Neutrophil (primary cell): ENCODE measurements at regions not wholly inside any gene's neighbourhood (a gene's known extent, or its start where the extent isn't known, plus 50 kb on each side); places are given as distances from the start of the nearest gene placed in this dataset.

Experiments used
- H3K27ac ChIP-seq: fragments of 200-600 bp; sonication (generic); 2 replicates; pipeline ENCODE4 v1.5.1; 2016; ENCODE audit warnings: mild to moderate bottlenecking, moderate library complexity
- H3K27me3 ChIP-seq: fragments of 200-600 bp; sonication (generic); 2 replicates; pipeline ENCODE4 v1.6.0; 2016; ENCODE audit warnings: mild to moderate bottlenecking
- H3K36me3 ChIP-seq: fragments of 200-600 bp; sonication (generic); 2 replicates; pipeline ENCODE4 v1.5.1; 2017
- H3K4me1 ChIP-seq, 2 experiments: fragments of 200-600 bp in 1 of 2; sonication (generic) in 1 of 2; 1 replicate in 1 of 2; 2 replicates in 1 of 2; pipeline versions ENCODE4 v1.5.1 to v1.6.1; 2013 to 2016; ENCODE audit warnings: low read depth in 1 of 2, low read length in 1 of 2, mild to moderate bottlenecking in 1 of 2, moderate library complexity in 1 of 2; ENCODE audit not compliant: control insufficient read depth in 1 of 2, insufficient read depth in 1 of 2
- H3K4me3 ChIP-seq, 2 experiments: fragments of 200-600 bp in 1 of 2; sonication (generic) in 1 of 2; 1 replicate in 1 of 2; 2 replicates in 1 of 2; pipeline ENCODE4 v1.5.1; 2013 to 2016; ENCODE audit warnings: low read depth in 1 of 2, low read length in 1 of 2, mild to moderate bottlenecking in 1 of 2, moderate library complexity in 1 of 2
- H3K9me3 ChIP-seq: fragments of 200-600 bp; sonication (generic); 2 replicates; pipeline ENCODE4 v1.5.1; 2016
- TF ChIP-seq, protein P1 (sequence below): fragments of 200-600 bp; sonication (generic); IDR thresholded peaks from 2 replicates; pipeline ENCODE4 v1.5.1; 2016; ENCODE audit warnings: antibody characterized with exemption

DNA sequence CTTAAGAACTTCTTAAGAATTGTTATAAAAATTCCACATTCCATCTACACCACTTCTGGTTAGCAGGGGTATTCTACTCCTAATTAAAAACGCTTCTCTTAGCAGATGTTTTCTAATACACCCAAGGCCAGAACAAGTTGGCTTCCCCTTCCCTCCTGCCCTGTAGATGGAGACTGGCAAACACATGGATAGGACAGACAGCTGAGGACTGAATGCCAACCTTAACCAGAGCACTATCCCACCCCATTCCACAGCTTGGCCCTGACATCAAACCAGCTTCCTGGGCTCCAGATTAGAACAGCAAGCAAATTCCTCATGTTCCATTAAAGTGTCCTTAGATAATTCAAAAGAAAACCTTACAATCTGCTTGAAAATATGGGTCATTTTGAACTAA is 56.6 kb upstream of the IL6 start:
- H3K27me3 ChIP-seq = no peaks in the 10 kb centered on the region
- TF ChIP-seq, protein P1, sequence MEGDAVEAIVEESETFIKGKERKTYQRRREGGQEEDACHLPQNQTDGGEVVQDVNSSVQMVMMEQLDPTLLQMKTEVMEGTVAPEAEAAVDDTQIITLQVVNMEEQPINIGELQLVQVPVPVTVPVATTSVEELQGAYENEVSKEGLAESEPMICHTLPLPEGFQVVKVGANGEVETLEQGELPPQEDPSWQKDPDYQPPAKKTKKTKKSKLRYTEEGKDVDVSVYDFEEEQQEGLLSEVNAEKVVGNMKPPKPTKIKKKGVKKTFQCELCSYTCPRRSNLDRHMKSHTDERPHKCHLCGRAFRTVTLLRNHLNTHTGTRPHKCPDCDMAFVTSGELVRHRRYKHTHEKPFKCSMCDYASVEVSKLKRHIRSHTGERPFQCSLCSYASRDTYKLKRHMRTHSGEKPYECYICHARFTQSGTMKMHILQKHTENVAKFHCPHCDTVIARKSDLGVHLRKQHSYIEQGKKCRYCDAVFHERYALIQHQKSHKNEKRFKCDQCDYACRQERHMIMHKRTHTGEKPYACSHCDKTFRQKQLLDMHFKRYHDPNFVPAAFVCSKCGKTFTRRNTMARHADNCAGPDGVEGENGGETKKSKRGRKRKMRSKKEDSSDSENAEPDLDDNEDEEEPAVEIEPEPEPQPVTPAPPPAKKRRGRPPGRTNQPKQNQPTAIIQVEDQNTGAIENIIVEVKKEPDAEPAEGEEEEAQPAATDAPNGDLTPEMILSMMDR = no peak
- no peaks in the 10 kb centered on the region for H3K4me1 ChIP-seq
- no peaks in the 10 kb centered on the region for H3K36me3 ChIP-seq
- H3K9me3 ChIP-seq = no peaks in the 10 kb centered on the region
- H3K4me3 ChIP-seq = no peak overlapping the region
- no peak overlapping the region for H3K27ac ChIP-seq

- Histone ChIP-seq H3K27me3 (no peaks in the 10 kb centered on the region), H3K4me3 (no peak overlapping the region), H3K27ac (no peak overlapping the region), H3K4me1 (no peaks in the 10 kb centered on the region), H3K9me3 (no peaks in the 10 kb centered on the region), H3K36me3 (no peaks in the 10 kb centered on the region)
- TF ChIP-seq, protein P1 = no peak
Measured at GRCh38 chr7:22669692-22670421, 57.1 kb upstream of the IL6 start.

DNA sequence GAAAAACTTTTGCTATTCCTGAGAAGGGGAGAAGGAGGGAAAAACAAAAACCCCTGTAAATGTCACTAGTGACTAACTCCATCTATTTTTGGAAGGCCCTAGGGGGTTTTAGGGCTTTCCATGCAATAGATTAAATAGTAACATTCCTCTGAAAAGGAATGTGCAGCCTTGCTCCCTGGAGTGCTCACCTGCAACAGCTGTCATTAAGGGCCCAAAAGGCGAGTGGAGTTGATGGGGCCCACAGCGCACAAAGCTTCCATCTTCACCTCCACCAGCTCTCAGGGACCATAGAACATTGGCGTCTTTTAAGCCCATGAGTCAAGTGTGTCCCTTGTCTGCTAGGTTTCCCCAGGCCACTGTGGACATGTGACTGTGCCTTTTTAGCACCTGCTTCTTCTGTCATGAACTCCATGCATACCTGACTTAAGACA is 58.0 kb upstream of the IL6 start:
- no peaks in the 10 kb centered on the region for H3K9me3 ChIP-seq
- H3K36me3 ChIP-seq = no peaks in the 10 kb centered on the region
- no peaks in the 10 kb centered on the region for H3K4me1 ChIP-seq
- TF ChIP-seq, protein P1 = no peak
- no peaks in the 10 kb centered on the region for H3K27me3 ChIP-seq
- H3K27ac ChIP-seq = no peak overlapping the region
- no peak overlapping the region for H3K4me3 ChIP-seq

DNA sequence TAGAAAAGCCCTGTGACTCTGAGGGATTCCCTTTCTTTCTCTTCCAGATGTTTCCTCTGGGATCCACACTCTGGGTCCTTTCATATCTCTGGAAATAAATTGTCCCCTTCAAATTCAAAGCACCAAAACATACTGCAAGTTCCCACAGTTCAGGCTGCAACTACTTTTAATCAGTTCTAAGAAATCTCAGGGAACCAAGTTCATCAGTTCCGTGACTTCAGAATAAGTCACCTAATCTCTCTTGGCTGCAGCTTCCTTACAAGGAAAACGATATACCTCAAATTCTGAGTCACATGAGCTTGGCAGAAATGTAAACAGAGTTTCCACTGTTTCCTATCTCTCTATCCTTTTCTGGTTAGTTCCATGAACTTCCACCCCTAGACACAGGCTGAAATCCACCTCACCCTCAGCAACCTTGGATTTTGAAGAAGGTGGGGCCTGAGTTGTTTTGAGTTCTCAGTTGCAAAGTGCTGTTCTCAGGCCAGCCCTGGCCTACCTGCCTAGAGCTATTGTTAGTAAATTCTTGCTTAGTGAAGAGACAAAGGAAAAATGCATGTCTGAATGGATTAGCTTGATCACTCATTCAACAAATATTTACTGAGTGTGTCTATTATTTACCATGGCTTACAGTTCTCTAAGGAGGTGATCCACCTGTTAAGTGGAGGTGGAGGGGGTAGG is 59.3 kb upstream of the IL6 start:
- no peaks in the 10 kb centered on the region for H3K4me1 ChIP-seq
- TF ChIP-seq, protein P1 = no peak
- no peaks in the 10 kb centered on the region for H3K27me3 ChIP-seq
- no peak overlapping the region for H3K27ac ChIP-seq
- H3K9me3 ChIP-seq = no peaks in the 10 kb centered on the region
- no peaks in the 10 kb centered on the region for H3K36me3 ChIP-seq
- H3K4me3 ChIP-seq = no peak overlapping the region

- Histone ChIP-seq H3K9me3 (no peaks in the 10 kb centered on the region), H3K27ac (no peak overlapping the region), H3K4me3 (no peak overlapping the region), H3K27me3 (no peaks in the 10 kb centered on the region), H3K4me1 (no peaks in the 10 kb centered on the region), H3K36me3 (no peaks in the 10 kb centered on the region)
- TF ChIP-seq, protein P1 = no peak
Measured at GRCh38 chr7:22667187-22667561, 59.8 kb upstream of the IL6 start.
